ENCODE measurements at regions not wholly inside any gene's neighbourhood (a gene's known extent, or its start where the extent isn't known, plus 50 kb on each side); places are given as distances from the start of the nearest gene placed in this dataset.

- Histone ChIP-seq H3K4me1 (ENCODE audit: insufficient read depth, low read length) (no peaks in the 10 kb centered on the region), H3K4ac (ENCODE audit: low read depth, low read length) (no peak overlapping the region), H3K56ac (ENCODE audit: insufficient read length, low read depth, low read length) (no peak overlapping the region), H2BK15ac (ENCODE audit: low read depth, low read length) (no peak overlapping the region), H3K79me1 (ENCODE audit: insufficient read depth, low read depth, low read length, poor library complexity, severe bottlenecking) (no peaks in the 10 kb centered on the region), H2BK20ac (ENCODE audit: low read depth, low read length, poor library complexity, severe bottlenecking) (no peak overlapping the region), H3K23ac (ENCODE audit: insufficient read length, low read depth, low read length) (no peak overlapping the region), H3K79me2 (ENCODE audit: insufficient read depth, low read length) (no peaks in the 10 kb centered on the region), H4K20me1 (ENCODE audit: control insufficient read depth, insufficient read depth, insufficient read length) (no peaks in the 10 kb centered on the region), H3K9me3 (ENCODE audit: control insufficient read depth, low read depth, low read length) (no peaks in the 10 kb centered on the region), H3K4me2 (ENCODE audit: insufficient read depth, insufficient read length, low read length) (no peak overlapping the region), H4K8ac (replicated peaks; ENCODE audit: insufficient read length, low read depth, low read length) (no peak overlapping the region), H2BK120ac (ENCODE audit: low read depth, low read length, poor library complexity, severe bottlenecking) (no peak overlapping the region), H2BK5ac (ENCODE audit: insufficient read length, low read length) (no peak overlapping the region), H3T11ph (ENCODE audit: low read length) (no peak overlapping the region), H2AFZ (ENCODE audit: low read length) (no peak overlapping the region), H2BK12ac (ENCODE audit: insufficient read length, low read depth, low read length) (no peak overlapping the region), H4K5ac (ENCODE audit: insufficient read length, low read depth, low read length) (no peak overlapping the region), H3K23me2 (ENCODE audit: insufficient read length, low read depth, low read length, poor library complexity, severe bottlenecking) (no peaks in the 10 kb centered on the region), H3K9ac (ENCODE audit: extremely low read depth, insufficient read length, low read length) (no peak overlapping the region), H3K18ac (ENCODE audit: insufficient read length, low read depth, low read length) (no peak overlapping the region), H2AK5ac (ENCODE audit: insufficient read length, low read length) (no peak overlapping the region), H4K91ac (ENCODE audit: insufficient read length, low read depth, low read length) (no peak overlapping the region), H3K27ac (ENCODE audit: insufficient read length, low read depth, low read length) (no peak overlapping the region), H3K27me3 (ENCODE audit: insufficient read depth, low read length) (no peaks in the 10 kb centered on the region), H3K14ac (ENCODE audit: insufficient read depth, low read length) (no peak overlapping the region)
- no peak for DNase-seq
- Mint-ChIP-seq H3K27me3 (ENCODE audit: low read depth) (no peaks in the 10 kb centered on the region; the same call in 1 of the 2 replicates), H3K27ac (no peak overlapping the region), H3K4me3 (no peak overlapping the region), H3K4me1 (peaks cover 2 to 13% of the 10 kb centered on the region in 2 experiments; a peak in 2 of 4 replicates), H3K36me3 (ENCODE audit: insufficient read depth in 1 of 3, low read depth in 3 of 3) (no peaks in the 10 kb centered on the region), H3K9me3 (no peaks in the 10 kb centered on the region)
- WGBS (ENCODE audit: extremely low coverage, insufficient read length, low lambda C conversion rate) = no CpG with 5 or more reads among the region's 5 CpGs
- no peak for TF ChIP-seq CTCF (conservative IDR thresholded peaks at IDR 0.05)
Observed at GRCh38 chr4:173879509-173879908, 349.5 kb upstream of the HAND2 start.
